GM19025 (cell line): ENCODE measurements at regions not wholly inside any gene's neighbourhood (a gene's known extent, or its start where the extent isn't known, plus 50 kb on each side); places are given as distances from the start of the nearest gene placed in this dataset.
A peak's percentile ranks its signal among the peaks of the same experiment; 100 is the strongest.

Experiments used
- ATAC-seq: cut with Tn5 transposase; IDR thresholded peaks from one replicate; pipeline ENCODE4 v1.9.1; 2021; ENCODE audit warnings: mild to moderate bottlenecking, low read depth, moderate library complexity; ENCODE audit not compliant: unreplicated experiment

DNA sequence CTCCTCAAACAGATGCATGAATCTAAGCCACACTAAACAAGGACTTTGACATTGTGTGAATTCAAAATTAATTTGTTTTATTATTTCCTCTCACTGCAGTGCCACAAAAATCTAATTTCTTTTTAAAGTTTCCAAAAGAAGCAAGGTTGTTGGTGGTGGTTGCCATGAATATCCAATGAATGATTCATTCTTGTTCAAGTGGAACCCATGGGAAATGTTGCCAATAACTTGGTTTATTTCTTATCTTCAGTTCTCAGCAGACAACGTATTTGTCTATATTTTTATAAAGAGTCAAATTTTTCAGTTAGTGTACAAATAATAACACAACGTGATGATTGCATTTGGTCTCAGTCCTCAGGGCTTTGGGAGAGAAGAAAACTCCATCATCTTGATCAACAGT is 309.4 kb upstream of the NOCT start:
- no peak for ATAC-seq

DNA sequence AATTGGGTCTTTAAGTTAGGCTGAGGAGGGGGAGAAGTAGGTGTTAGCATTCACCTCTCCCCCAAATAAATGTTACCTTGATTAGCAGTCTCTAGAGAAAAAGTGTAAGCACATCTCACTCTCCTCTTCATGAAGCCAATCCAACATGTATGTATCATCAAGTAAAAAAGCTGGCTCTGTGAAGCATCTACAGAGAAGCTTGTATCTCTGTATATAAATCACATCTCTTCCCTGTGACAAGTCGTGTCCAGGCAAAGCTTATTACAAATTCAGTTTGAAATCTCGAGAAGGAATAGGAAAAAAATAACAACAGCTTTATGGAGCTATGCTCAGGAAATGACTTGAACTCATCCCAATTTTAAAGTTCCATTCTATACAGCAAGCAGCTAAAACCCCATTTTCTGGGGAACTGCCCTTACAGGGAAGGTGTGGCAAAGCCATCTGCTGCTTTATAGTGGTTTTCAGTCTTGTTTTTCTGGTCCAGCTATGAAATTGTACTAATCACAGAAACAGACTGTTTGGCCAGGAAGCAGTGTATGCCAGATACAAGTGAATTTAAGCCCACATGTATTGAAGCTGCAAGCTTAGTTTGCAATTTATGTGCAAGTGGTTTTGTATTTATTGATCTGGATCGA is 313.3 kb upstream of the NOCT start:
- ATAC-seq = no peak

DNA sequence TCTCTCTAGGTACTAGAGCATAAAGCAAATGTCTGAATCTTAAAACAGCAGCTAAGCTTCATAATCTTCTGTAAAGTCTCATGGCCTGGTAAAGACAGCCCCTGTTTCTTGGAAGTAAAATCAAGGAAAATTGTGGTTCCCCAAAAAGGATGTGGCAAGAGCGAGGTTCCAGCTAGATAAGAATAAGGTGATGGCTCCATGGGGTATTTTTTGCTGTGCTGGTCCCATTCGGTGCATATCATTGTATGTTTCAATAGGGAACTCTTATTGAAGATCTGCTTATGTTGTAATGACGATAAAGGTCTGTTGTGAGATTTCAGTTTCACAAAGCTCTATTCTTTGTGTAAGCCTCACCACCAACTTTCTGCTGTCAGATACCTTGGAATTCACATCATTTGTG is 316.9 kb upstream of the NOCT start:
- no peak for ATAC-seq

- ATAC-seq = no peak
Observed at GRCh38 chr4:138697851-138698250, 317.7 kb upstream of the NOCT start.

DNA sequence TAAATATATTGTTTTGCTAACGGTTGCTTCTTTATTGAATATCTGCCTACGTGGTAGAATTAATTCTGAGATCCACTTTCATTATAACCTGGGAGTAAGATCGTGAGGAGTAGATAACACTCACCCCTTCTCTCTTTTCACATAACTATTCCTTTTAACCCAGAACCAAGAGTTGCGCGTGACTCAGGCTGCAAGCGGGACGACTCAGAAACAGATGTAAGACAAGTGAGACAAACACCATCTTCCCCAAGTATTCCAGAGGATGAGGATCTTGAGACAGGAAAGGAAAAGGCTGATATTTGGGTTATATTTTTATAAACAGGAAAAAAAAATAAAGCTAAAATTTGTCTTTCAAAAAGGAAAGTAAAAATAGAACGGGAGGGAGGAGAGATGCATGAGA is 318.8 kb upstream of the NOCT start:
- no peak for ATAC-seq

DNA sequence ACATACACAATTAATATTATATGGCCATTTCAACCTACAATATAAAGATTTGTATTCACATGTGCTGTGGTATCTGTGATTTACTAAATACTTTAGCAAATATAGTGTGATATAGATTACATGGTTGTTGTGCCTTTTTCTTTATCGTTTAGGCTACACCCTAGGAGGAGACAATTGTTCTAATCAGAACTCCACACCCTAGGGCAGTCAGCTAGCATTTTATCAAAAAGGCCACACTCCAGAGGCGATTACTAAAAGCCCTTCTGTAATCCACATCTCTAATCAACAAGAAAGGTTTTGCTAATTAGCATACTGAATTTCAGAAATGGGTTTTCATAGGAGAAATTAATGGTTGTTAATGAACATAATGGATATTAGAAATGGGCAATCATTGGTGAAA is 319.5 kb upstream of the NOCT start:
- ATAC-seq = no peak

- no peak for ATAC-seq
Observed at GRCh38 chr4:138693526-138693925, 322.1 kb upstream of the NOCT start.

DNA sequence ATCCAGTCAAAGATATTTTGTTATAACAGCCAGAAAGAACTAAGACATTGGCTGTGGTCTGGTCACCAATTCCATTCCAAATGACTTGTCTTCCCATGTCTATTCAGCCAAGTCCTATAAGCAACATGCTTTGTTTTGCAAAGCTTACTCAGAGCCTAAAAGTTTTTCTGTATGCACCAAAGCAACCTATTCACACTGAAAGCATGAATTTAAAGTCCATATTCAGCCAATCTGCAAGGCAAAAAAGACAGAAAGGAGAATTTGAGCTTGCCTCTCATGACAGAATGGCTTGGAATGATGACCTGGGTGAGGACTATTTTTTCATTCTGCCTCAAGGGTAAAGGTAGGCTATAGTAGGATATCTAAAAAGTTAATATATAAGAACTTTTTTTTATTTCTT is 323.2 kb upstream of the NOCT start:
- ATAC-seq = no peak

- ATAC-seq = no peak
Observed at GRCh38 chr4:138689593-138689992, 326.0 kb upstream of the NOCT start.

DNA sequence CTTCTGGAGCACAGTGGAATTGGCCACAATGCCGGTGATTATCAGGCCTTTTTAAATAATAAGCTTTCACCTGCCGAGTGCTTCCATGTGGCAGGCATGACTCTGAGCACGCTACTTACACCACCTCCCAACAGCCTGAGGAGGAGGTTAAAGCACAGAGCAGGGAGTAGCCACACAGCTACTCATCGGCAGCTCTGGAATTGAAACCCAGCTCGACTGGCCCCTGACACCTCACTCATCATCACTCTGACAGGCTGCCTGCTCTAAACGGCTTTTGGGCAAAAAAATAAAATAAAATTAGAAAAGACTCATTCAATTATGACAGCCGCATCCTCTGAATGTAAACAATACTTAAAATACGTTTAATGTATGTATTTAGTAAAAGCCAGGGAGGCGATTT is 326.4 kb upstream of the NOCT start:
- no peak for ATAC-seq

- ATAC-seq = no peak
Observed at GRCh38 chr4:138688408-138689085, 327.0 kb upstream of the NOCT start.

DNA sequence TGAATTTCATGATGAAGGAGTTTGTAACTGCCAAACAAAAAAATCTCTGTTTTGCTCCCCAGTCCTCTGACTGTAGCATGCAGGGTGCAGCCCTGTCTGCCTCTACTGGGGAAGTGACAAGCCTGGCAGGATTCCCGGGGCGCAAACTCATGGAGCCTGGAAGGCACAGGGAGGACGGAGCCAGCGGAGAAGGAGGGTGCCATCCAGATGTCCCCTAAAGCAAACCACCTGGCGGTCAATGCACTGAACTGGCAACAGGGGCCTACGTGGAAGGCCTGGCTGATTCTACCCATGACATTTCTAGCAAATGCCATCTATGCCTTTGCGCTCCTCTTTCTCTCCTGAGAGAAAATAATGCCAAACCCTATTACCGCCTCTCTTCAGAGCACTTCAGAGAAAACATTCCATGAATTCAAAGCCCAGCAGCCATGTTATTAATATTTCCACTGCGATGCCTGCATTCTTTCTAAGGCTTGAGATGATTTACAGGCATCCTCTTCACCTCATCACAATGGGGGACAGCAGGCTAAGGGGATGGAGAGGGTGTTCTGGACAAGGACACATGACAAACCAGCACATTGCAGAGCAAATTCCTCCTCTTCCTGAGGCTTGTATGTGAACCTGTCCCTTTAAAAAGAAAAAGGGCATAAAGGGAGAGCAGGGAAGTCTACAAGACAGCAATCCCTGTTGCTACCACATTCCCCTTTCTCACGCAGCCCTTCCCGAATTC is 329.3 kb upstream of the NOCT start:
- ATAC-seq = no peak

- no peak for ATAC-seq
Observed at GRCh38 chr4:138685316-138685715, 330.3 kb upstream of the NOCT start.

GRCh38 chr4:138680989-138681604 is 334.5 kb upstream of the NOCT start:
- peak; percentile 63 for ATAC-seq

DNA sequence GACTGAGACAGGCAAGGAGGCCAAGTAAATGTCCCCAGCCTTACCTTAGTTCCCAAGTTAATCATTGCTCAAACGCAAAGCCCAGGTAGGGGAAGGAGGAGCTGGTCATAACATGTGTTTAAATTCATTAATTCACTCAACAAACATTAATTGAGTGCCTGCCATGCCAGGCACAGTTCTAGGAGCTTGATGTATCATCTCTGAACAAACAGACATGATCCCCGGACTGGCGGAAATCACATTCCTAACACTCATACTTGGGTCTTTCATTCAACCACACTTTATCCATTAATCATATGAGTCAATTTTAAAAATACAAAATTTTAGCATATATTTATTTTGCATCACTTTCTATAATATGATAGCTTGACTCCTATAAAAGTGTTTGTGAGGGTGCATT is 335.3 kb upstream of the NOCT start:
- no peak for ATAC-seq

- ATAC-seq = no peak
Observed at GRCh38 chr4:138678985-138679746, 336.4 kb upstream of the NOCT start.

DNA sequence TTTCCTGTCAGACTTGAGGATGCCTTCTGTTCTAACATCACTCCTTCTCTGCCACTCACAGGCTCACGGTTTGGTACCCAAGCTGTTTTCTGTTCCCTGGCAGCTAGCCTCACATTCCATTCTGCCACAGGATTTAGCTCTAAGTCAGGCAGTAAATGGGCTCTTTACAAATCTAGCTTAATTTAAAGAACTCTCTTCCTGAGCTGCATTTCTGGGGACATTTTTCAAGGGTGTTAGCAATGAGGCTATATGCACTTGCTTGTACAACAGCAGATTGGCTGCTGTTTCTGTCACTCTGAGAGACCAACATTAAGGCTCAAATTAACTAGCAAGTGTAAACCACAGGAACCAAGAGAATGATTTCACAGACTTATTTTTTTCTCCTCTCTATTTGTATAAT is 337.8 kb upstream of the NOCT start:
- no peak for ATAC-seq

- no peak for ATAC-seq
Observed at GRCh38 chr4:138677212-138677611, 338.4 kb upstream of the NOCT start.

- no peak for ATAC-seq
Observed at GRCh38 chr4:138675685-138676084, 339.9 kb upstream of the NOCT start.

DNA sequence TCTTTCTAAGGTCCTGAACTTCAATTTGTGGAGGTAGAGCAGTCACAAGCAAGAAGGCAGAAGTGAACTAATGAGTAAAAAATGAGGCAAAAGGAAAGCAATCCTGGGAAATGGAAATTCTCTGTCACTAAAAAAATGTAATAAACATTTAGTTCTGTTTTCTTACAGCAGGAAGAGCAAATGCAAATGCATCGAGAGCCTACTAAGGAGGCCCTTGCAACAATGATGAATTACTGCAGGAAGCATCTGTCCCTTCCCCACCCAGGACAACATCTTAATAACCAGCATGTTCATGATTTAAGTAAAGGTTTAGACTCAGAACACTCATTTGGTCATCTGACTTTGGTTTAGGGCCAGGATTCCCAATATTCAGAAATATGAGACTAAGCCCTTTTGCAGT is 341.4 kb upstream of the NOCT start:
- ATAC-seq = no peak

GRCh38 chr4:138673053-138673452 is 342.5 kb upstream of the NOCT start:
- ATAC-seq = peak; percentile 39
